MCF 10A (cell line): ENCODE measurements at regions not wholly inside any gene's neighbourhood (a gene's known extent, or its start where the extent isn't known, plus 50 kb on each side); places are given as distances from the start of the nearest gene placed in this dataset.

Experiments used
- BruUV-seq: library from RNA; stranded (reverse); fragments of 400-500 nt; replicated peaks from 2 replicates; lab custom pipeline; 2021; lab: Mats Ljungman, UMichigan
- CTCF ChIA-PET: fragments of 300-600 bp; sonication (Branson Sonifier 250); formaldehyde crosslinking; extraction: SDS; loops from one replicate; lab custom pipeline; 2021; ENCODE audit warnings: antibody characterized with exemption, inconsistent platforms; lab: Yijun Ruan, JAX
- POLR2A ChIA-PET: fragments of 300-600, 350-650 bp; sonication (Branson Sonifier 250); formaldehyde crosslinking; extraction: SDS; loops from one replicate; lab custom pipeline; 2020; ENCODE audit warnings: antibody characterized with exemption, inconsistent platforms; lab: Yijun Ruan, JAX
- DNase-seq: peaks from one replicate; pipeline ENCODE4 v3.0.0-alpha.2; 2018; ENCODE audit not compliant: unreplicated experiment
- H3K27ac Mint-ChIP-seq: one replicate; pipeline ENCODE4 v1.8.0; 2022; ENCODE audit warnings: mild to moderate bottlenecking, low read depth, mixed read lengths; ENCODE audit not compliant: unreplicated experiment
- H3K27me3 Mint-ChIP-seq: one replicate; pipeline ENCODE4 v1.8.0; 2022; ENCODE audit warnings: mixed read lengths; ENCODE audit not compliant: insufficient read depth, unreplicated experiment
- H3K36me3 Mint-ChIP-seq: one replicate; pipeline ENCODE4 v1.8.0; 2022; ENCODE audit warnings: mild to moderate bottlenecking, moderate library complexity, mixed read lengths; ENCODE audit not compliant: insufficient read depth, unreplicated experiment
- H3K4me1 Mint-ChIP-seq: one replicate; pipeline ENCODE4 v1.8.0; 2022; ENCODE audit warnings: mixed read lengths; ENCODE audit not compliant: insufficient read depth, unreplicated experiment
- H3K4me3 Mint-ChIP-seq: one replicate; pipeline ENCODE4 v1.8.0; 2022; ENCODE audit warnings: mild to moderate bottlenecking, moderate library complexity, mixed read lengths; ENCODE audit not compliant: unreplicated experiment
- H3K9me3 Mint-ChIP-seq: one replicate; pipeline ENCODE4 v1.8.0; 2022; ENCODE audit warnings: mixed read lengths; ENCODE audit not compliant: unreplicated experiment
- CTCF ChIP-seq: fragments of 200-600 bp; IDR thresholded peaks from one replicate; pipeline ENCODE4 v1.8.0; 2022; ENCODE audit warnings: antibody characterized with exemption, mild to moderate bottlenecking; ENCODE audit not compliant: unreplicated experiment
- intact Hi-C: fragments of 100-400 bp; cut with micrococcal nuclease; formaldehyde crosslinking; loops from 2 replicates; pipeline ENCODE4 v1.14.1; 2022

GRCh38 chr16:7990626-7991260 lies 599.6 kb downstream of the TMEM114 start:
- Mint-ChIP-seq H3K27ac (no peak overlapping the region), H3K9me3 (peaks cover 36% of the 10 kb centered on the region), H3K4me1 (no peaks in the 10 kb centered on the region), H3K27me3 (no peaks in the 10 kb centered on the region), H3K36me3 (no peaks in the 10 kb centered on the region), H3K4me3 (no peak overlapping the region)
- DNase-seq, result no peak
- no peak for TF ChIP-seq CTCF
- ChIA-PET POLR2A (interaction anchor here (0.6 kb wide), 1 partner anchor 178 kb away, joined by 3 read pairs; no protein-coding TSS in a partner anchor), CTCF (no interaction called here)
- intact Hi-C loops, result no loop called here
- BruUV-seq, result no TSS peak

GRCh38 chr16:7983676-7984075 lies 606.6 kb downstream of the TMEM114 start:
- CTCF ChIA-PET, result no interaction called here
- H3K36me3 Mint-ChIP-seq, result no peaks in the 10 kb centered on the region
- no peak for TF ChIP-seq CTCF
- BruUV-seq, result no TSS peak
- peaks cover 33% of the 10 kb centered on the region for H3K9me3 Mint-ChIP-seq
- H3K4me3 Mint-ChIP-seq, result no peak overlapping the region
- DNase-seq, result no peak
- POLR2A ChIA-PET, result no interaction called here
- no peaks in the 10 kb centered on the region for H3K27me3 Mint-ChIP-seq
- intact Hi-C loops, result no loop called here
- H3K27ac Mint-ChIP-seq, result no peak overlapping the region
- H3K4me1 Mint-ChIP-seq, result no peaks in the 10 kb centered on the region

- CTCF ChIA-PET, result no interaction called here
- Mint-ChIP-seq H3K4me3 (no peak overlapping the region), H3K36me3 (no peaks in the 10 kb centered on the region), H3K27ac (no peak overlapping the region), H3K27me3 (no peaks in the 10 kb centered on the region), H3K4me1 (no peaks in the 10 kb centered on the region), H3K9me3 (peaks cover 33% of the 10 kb centered on the region)
- no peak for TF ChIP-seq CTCF
- POLR2A ChIA-PET, result no interaction called here
- BruUV-seq, result no TSS peak
- intact Hi-C loops, result no loop called here
- no peak for DNase-seq
Observed at GRCh38 chr16:7980133-7980483, 610.2 kb downstream of the TMEM114 start.

- POLR2A ChIA-PET, result no interaction called here
- Mint-ChIP-seq H3K9me3 (peaks cover 33% of the 10 kb centered on the region), H3K4me1 (no peaks in the 10 kb centered on the region), H3K27me3 (no peaks in the 10 kb centered on the region), H3K4me3 (no peak overlapping the region), H3K36me3 (no peaks in the 10 kb centered on the region), H3K27ac (no peak overlapping the region)
- BruUV-seq, result no TSS peak
- CTCF ChIA-PET, result no interaction called here
- intact Hi-C loops, result no loop called here
- no peak for DNase-seq
- TF ChIP-seq CTCF, result no peak
Observed at GRCh38 chr16:7979448-7980132, 610.7 kb downstream of the TMEM114 start.
